HG03521 (cell line): ENCODE measurements at regions not wholly inside any gene's neighbourhood (a gene's known extent, or its start where the extent isn't known, plus 50 kb on each side); places are given as distances from the start of the nearest gene placed in this dataset.
"Not testable (repeated sequence)": the region's sequence is repeated elsewhere in the genome, so short reads cannot be mapped to it uniquely, and the experiment has no call there.

Experiments used
- ATAC-seq: cut with Tn5 transposase; IDR thresholded peaks from one replicate; pipeline ENCODE4 v1.9.1; 2021; ENCODE audit warnings: mild to moderate bottlenecking, moderate library complexity; ENCODE audit not compliant: unreplicated experiment

- ATAC-seq, result no peak
Observed at GRCh38 chr3:27661797-27662196, 60.3 kb downstream of the EOMES start.

- peak; percentile 79 for ATAC-seq
Observed at GRCh38 chr3:27659279-27660021, 62.7 kb downstream of the EOMES start.

- no peak for ATAC-seq
Observed at GRCh38 chr3:27658741-27659140, 63.4 kb downstream of the EOMES start.

GRCh38 chr3:27657871-27658270 is 64.3 kb downstream of the EOMES start:
- ATAC-seq, result no peak

- ATAC-seq, result no peak
Observed at GRCh38 chr3:27657404-27657803, 64.7 kb downstream of the EOMES start.

GRCh38 chr3:27656790-27657189 is 65.3 kb downstream of the EOMES start:
- ATAC-seq, result no peak

- no peak for ATAC-seq
Observed at GRCh38 chr3:27655547-27655946, 66.6 kb downstream of the EOMES start.

GRCh38 chr3:27653803-27654558 is 68.1 kb downstream of the EOMES start:
- ATAC-seq, result no peak

- ATAC-seq, result no peak
Observed at GRCh38 chr3:27649277-27649676, 72.8 kb downstream of the EOMES start.

GRCh38 chr3:27646896-27647295 is 75.2 kb downstream of the EOMES start:
- no peak for ATAC-seq

GRCh38 chr3:27644941-27645340 is 77.2 kb downstream of the EOMES start:
- no peak for ATAC-seq

- ATAC-seq, result no peak
Observed at GRCh38 chr3:27643355-27643754, 78.8 kb downstream of the EOMES start.

GRCh38 chr3:27642796-27643195 is 79.3 kb downstream of the EOMES start:
- ATAC-seq, result no peak

- ATAC-seq, result no peak
Observed at GRCh38 chr3:27641888-27642601, 80.1 kb downstream of the EOMES start.

- ATAC-seq, result no peak
Observed at GRCh38 chr3:27641271-27641800, 80.8 kb downstream of the EOMES start.

GRCh38 chr3:27639271-27639670 is 82.9 kb downstream of the EOMES start:
- no peak for ATAC-seq

- ATAC-seq, result no peak
Observed at GRCh38 chr3:27638594-27638993, 83.5 kb downstream of the EOMES start.

- no peak for ATAC-seq
Observed at GRCh38 chr3:27637346-27637995, 84.7 kb downstream of the EOMES start.

GRCh38 chr3:27635006-27635405 is 87.1 kb downstream of the EOMES start:
- ATAC-seq, result not testable (repeated sequence)

- peak; percentile 7 for ATAC-seq
Observed at GRCh38 chr3:27633224-27633545, 88.9 kb downstream of the EOMES start.
